ENCODE measurements at regions not wholly inside any gene's neighbourhood (a gene's known extent, or its start where the extent isn't known, plus 50 kb on each side); places are given as distances from the start of the nearest gene placed in this dataset.
"Not testable (repeated sequence)": the region's sequence is repeated elsewhere in the genome, so short reads cannot be mapped to it uniquely, and the experiment has no call there.

- H3K36me3 ChIP-seq (ENCODE audit: control insufficient read depth, low read depth, low read length) = no peaks in the 10 kb centered on the region
- no peaks in the 10 kb centered on the region for H3K9me3 ChIP-seq (ENCODE audit: control insufficient read depth, low read depth, low read length)
- H3K9ac ChIP-seq (ENCODE audit: low read length) = no peak overlapping the region
- H3K4me1 ChIP-seq (ENCODE audit: control insufficient read depth, low read depth, low read length) = no peaks in the 10 kb centered on the region
- H3K27me3 ChIP-seq (ENCODE audit: control insufficient read depth, insufficient read depth, low read length) = no peaks in the 10 kb centered on the region
- no peak overlapping the region for H3K4me3 ChIP-seq (ENCODE audit: low read length)
- no peak overlapping the region for H3K27ac ChIP-seq (ENCODE audit: low read length)
These were observed 218.8 kb downstream of the TFAP2A start for GRCh38 chr6:10196090-10196489.

GRCh38 chr6:10194816-10195672 lies 219.8 kb downstream of the TFAP2A start:
- no peaks in the 10 kb centered on the region for H3K4me1 ChIP-seq (ENCODE audit: control insufficient read depth, low read depth, low read length)
- no peaks in the 10 kb centered on the region for H3K27me3 ChIP-seq (ENCODE audit: control insufficient read depth, insufficient read depth, low read length)
- no peak overlapping the region for H3K9ac ChIP-seq (ENCODE audit: low read length)
- H3K9me3 ChIP-seq (ENCODE audit: control insufficient read depth, low read depth, low read length) = no peaks in the 10 kb centered on the region
- no peak overlapping the region for H3K27ac ChIP-seq (ENCODE audit: low read length)
- no peak overlapping the region for H3K4me3 ChIP-seq (ENCODE audit: low read length)
- no peaks in the 10 kb centered on the region for H3K36me3 ChIP-seq (ENCODE audit: control insufficient read depth, low read depth, low read length)

- H3K27ac ChIP-seq (ENCODE audit: low read length) = no peak overlapping the region
- no peaks in the 10 kb centered on the region for H3K4me1 ChIP-seq (ENCODE audit: control insufficient read depth, low read depth, low read length)
- H3K9me3 ChIP-seq (ENCODE audit: control insufficient read depth, low read depth, low read length) = no peaks in the 10 kb centered on the region
- H3K9ac ChIP-seq (ENCODE audit: low read length) = no peak overlapping the region
- no peak overlapping the region for H3K4me3 ChIP-seq (ENCODE audit: low read length)
- no peaks in the 10 kb centered on the region for H3K36me3 ChIP-seq (ENCODE audit: control insufficient read depth, low read depth, low read length)
- H3K27me3 ChIP-seq (ENCODE audit: control insufficient read depth, insufficient read depth, low read length) = no peaks in the 10 kb centered on the region
These were observed 221.6 kb downstream of the TFAP2A start for GRCh38 chr6:10193321-10193720.

- no peaks in the 10 kb centered on the region for H3K4me1 ChIP-seq (ENCODE audit: control insufficient read depth, low read depth, low read length)
- H3K27me3 ChIP-seq (ENCODE audit: control insufficient read depth, insufficient read depth, low read length) = no peaks in the 10 kb centered on the region
- no peak overlapping the region for H3K4me3 ChIP-seq (ENCODE audit: low read length)
- no peaks in the 10 kb centered on the region for H3K9me3 ChIP-seq (ENCODE audit: control insufficient read depth, low read depth, low read length)
- no peak overlapping the region for H3K27ac ChIP-seq (ENCODE audit: low read length)
- no peak overlapping the region for H3K9ac ChIP-seq (ENCODE audit: low read length)
- no peaks in the 10 kb centered on the region for H3K36me3 ChIP-seq (ENCODE audit: control insufficient read depth, low read depth, low read length)
These were observed 224.8 kb downstream of the TFAP2A start for GRCh38 chr6:10190042-10190441.

- Histone ChIP-seq H3K27me3 (ENCODE audit: control insufficient read depth, insufficient read depth, low read length) (no peaks in the 10 kb centered on the region), H3K4me3 (ENCODE audit: low read length) (no peak overlapping the region), H3K36me3 (ENCODE audit: control insufficient read depth, low read depth, low read length) (no peaks in the 10 kb centered on the region), H3K27ac (ENCODE audit: low read length) (no peak overlapping the region), H3K9me3 (ENCODE audit: control insufficient read depth, low read depth, low read length) (no peaks in the 10 kb centered on the region), H3K9ac (ENCODE audit: low read length) (no peak overlapping the region), H3K4me1 (ENCODE audit: control insufficient read depth, low read depth, low read length) (no peaks in the 10 kb centered on the region)
These were observed 230.3 kb downstream of the TFAP2A start for GRCh38 chr6:10184371-10185227.

- no peaks in the 10 kb centered on the region for H3K27me3 ChIP-seq (ENCODE audit: control insufficient read depth, insufficient read depth, low read length)
- H3K4me3 ChIP-seq (ENCODE audit: low read length) = no peak overlapping the region
- H3K4me1 ChIP-seq (ENCODE audit: control insufficient read depth, low read depth, low read length) = no peaks in the 10 kb centered on the region
- H3K9ac ChIP-seq (ENCODE audit: low read length) = no peak overlapping the region
- H3K9me3 ChIP-seq (ENCODE audit: control insufficient read depth, low read depth, low read length) = no peaks in the 10 kb centered on the region
- no peaks in the 10 kb centered on the region for H3K36me3 ChIP-seq (ENCODE audit: control insufficient read depth, low read depth, low read length)
- no peak overlapping the region for H3K27ac ChIP-seq (ENCODE audit: low read length)
These were observed 234.5 kb downstream of the TFAP2A start for GRCh38 chr6:10180138-10181074.

GRCh38 chr6:10177704-10178103 lies 237.2 kb downstream of the TFAP2A start:
- H3K27ac ChIP-seq (ENCODE audit: low read length) = no peak overlapping the region
- no peaks in the 10 kb centered on the region for H3K9me3 ChIP-seq (ENCODE audit: control insufficient read depth, low read depth, low read length)
- no peaks in the 10 kb centered on the region for H3K36me3 ChIP-seq (ENCODE audit: control insufficient read depth, low read depth, low read length)
- no peak overlapping the region for H3K4me3 ChIP-seq (ENCODE audit: low read length)
- H3K4me1 ChIP-seq (ENCODE audit: control insufficient read depth, low read depth, low read length) = no peaks in the 10 kb centered on the region
- H3K9ac ChIP-seq (ENCODE audit: low read length) = no peak overlapping the region
- no peaks in the 10 kb centered on the region for H3K27me3 ChIP-seq (ENCODE audit: control insufficient read depth, insufficient read depth, low read length)

- Histone ChIP-seq H3K4me1 (ENCODE audit: control insufficient read depth, low read depth, low read length) (no peaks in the 10 kb centered on the region), H3K4me3 (ENCODE audit: low read length) (no peak overlapping the region), H3K9me3 (ENCODE audit: control insufficient read depth, low read depth, low read length) (no peaks in the 10 kb centered on the region), H3K36me3 (ENCODE audit: control insufficient read depth, low read depth, low read length) (no peaks in the 10 kb centered on the region), H3K27me3 (ENCODE audit: control insufficient read depth, insufficient read depth, low read length) (no peaks in the 10 kb centered on the region), H3K27ac (ENCODE audit: low read length) (no peak overlapping the region), H3K9ac (ENCODE audit: low read length) (no peak overlapping the region)
These were observed 239.5 kb downstream of the TFAP2A start for GRCh38 chr6:10175362-10175761.

- Histone ChIP-seq H3K36me3 (ENCODE audit: control insufficient read depth, low read depth, low read length) (no peaks in the 10 kb centered on the region), H3K4me3 (ENCODE audit: low read length) (no peak overlapping the region), H3K9ac (ENCODE audit: low read length) (no peak overlapping the region), H3K27ac (ENCODE audit: low read length) (no peak overlapping the region), H3K9me3 (ENCODE audit: control insufficient read depth, low read depth, low read length) (no peaks in the 10 kb centered on the region), H3K4me1 (ENCODE audit: control insufficient read depth, low read depth, low read length) (no peaks in the 10 kb centered on the region), H3K27me3 (ENCODE audit: control insufficient read depth, insufficient read depth, low read length) (no peaks in the 10 kb centered on the region)
These were observed 240.1 kb downstream of the TFAP2A start for GRCh38 chr6:10174761-10175160.

GRCh38 chr6:10174056-10174455 lies 240.8 kb downstream of the TFAP2A start:
- Histone ChIP-seq H3K9ac (ENCODE audit: low read length) (no peak overlapping the region), H3K27ac (ENCODE audit: low read length) (no peak overlapping the region), H3K4me1 (ENCODE audit: control insufficient read depth, low read depth, low read length) (no peaks in the 10 kb centered on the region), H3K36me3 (ENCODE audit: control insufficient read depth, low read depth, low read length) (no peaks in the 10 kb centered on the region), H3K27me3 (ENCODE audit: control insufficient read depth, insufficient read depth, low read length) (no peaks in the 10 kb centered on the region), H3K9me3 (ENCODE audit: control insufficient read depth, low read depth, low read length) (no peaks in the 10 kb centered on the region), H3K4me3 (ENCODE audit: low read length) (no peak overlapping the region)

- not testable (repeated sequence) for H3K27me3 ChIP-seq (ENCODE audit: control insufficient read depth, insufficient read depth, low read length); H3K36me3 ChIP-seq (ENCODE audit: control insufficient read depth, low read depth, low read length); H3K9me3 ChIP-seq (ENCODE audit: control insufficient read depth, low read depth, low read length); H3K4me3 ChIP-seq (ENCODE audit: low read length); H3K9ac ChIP-seq (ENCODE audit: low read length); H3K27ac ChIP-seq (ENCODE audit: low read length); H3K4me1 ChIP-seq (ENCODE audit: control insufficient read depth, low read depth, low read length)
These were observed 243.2 kb downstream of the TFAP2A start for GRCh38 chr6:10171706-10172105.

All from iPS-18a (cell line).